Stimulated activated CD4-positive, alpha-beta T cell treated with anti-CD3 and anti-CD28 coated beads, Interleukin-2, amount 100 ng/mL, for 48 hours (primary cell): ENCODE measurements at regions not wholly inside any gene's neighbourhood (a gene's known extent, or its start where the extent isn't known, plus 50 kb on each side); places are given as distances from the start of the nearest gene placed in this dataset.
"Not testable (repeated sequence)": the region's sequence is repeated elsewhere in the genome, so short reads cannot be mapped to it uniquely, and the experiment has no call there.

Experiments used
- DNase-seq, 2 donors: peaks; one replicate each; pipeline ENCODE4 v3.0.0-alpha.2; 2020

- no peak for DNase-seq
Observed at GRCh38 chr12:32010631-32011336, 51.6 kb downstream of the RESF1 start.

DNA sequence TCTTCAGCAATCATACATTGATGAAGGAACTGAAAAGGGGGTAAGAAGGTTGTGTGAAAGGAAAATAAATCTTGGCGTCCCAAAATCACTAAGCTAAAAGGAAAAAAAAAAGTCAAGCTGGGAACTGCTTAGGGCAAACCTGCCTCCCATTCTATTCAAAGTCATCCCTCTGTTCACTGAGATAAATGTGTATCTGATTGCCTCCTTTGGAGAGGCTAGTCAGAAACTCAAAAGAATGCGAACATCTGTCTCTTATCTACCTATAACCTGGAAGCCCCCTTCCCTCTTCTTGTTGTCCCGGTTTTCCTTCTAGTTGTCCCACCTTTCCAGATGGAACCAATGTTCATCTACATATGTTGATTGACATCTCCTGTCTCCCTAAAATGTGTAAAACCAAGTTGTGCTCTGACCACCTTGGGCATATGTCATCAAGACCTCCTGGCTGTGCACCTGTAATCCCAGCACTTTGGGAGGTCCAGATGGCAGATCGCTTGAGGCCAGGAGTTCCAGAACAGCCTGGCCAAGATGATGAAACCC, 53.1 kb downstream of the RESF1 start:
- DNase-seq = no peak

DNA sequence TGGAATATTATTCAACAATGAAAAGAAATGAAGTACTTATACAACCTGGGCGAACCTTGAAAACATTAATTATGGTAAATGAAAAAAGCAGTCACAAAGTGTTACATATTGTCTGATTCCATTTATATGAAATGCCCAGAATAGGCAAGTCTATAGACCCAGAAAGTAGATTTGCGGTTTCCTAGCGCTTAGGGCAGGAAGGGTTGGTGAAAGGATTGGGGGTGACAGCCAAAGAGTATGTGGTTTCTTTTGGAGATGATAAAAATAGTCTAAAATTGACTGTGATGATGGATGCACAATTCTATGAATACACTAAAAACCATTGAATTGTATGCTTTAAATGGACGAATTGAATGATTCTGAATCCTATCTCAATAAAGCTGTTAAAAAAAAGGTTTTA, 55.8 kb downstream of the RESF1 start:
- DNase-seq = no peak

GRCh38 chr12:32016680-32017482, 57.7 kb downstream of the RESF1 start:
- DNase-seq = no peak

- no peak for DNase-seq
Observed at GRCh38 chr12:32021346-32021773, 62.1 kb downstream of the RESF1 start.

GRCh38 chr12:32022387-32022786, 63.2 kb downstream of the RESF1 start:
- DNase-seq = not testable (repeated sequence)

DNA sequence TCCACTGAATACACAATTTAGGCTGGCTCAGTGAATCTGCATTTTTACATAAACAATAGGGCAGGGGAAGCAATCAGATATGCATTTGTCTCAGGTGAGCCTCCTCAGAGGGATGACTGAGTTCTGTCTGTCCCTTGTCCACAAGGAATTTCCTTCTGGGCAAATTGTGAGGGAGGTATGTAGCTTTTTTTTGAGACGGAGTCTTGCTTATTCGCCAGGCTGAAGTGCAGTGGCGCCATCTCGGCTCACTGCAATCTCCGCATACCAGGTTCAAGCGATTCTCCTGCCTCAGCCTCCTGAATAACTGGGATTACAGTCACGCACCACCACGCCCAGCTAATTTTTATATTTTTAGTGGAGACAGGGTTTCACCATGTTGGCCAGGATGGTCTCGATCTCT, 64.6 kb downstream of the RESF1 start:
- not testable (repeated sequence) for DNase-seq

DNA sequence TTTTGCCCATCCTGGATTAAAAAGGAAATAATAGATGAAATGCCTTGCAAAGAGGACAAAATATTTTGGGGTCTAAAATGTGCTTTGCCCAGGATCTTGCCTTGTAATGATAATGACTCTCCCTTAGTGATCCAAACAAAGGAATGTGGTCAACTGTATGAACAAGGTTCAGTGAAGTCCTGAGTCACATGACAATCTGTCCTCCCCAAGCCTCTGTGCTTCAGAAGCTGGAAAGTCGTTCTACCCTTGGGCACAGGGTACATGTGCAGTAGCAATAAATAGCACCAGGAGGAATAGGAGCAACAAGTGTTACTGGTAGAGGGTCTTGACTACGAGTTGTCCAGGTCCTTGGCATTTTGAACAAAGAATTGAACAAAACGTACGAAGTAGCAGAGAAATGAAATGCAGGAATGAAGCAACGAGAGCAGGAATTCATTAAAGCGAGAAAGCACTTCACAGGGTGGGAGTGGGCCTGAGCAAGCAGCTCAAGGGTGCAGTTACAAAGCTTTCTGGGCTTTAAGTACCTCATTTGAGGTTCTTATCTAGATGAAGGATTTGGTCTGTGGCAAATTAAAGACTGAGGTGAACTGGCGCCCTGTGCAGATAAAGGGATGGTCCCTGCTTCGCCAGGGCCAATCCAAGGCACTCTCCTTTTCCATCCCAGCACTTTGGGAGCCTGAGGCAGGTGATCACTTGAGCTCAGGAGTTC, 65.8 kb downstream of the RESF1 start:
- DNase-seq = no peak

GRCh38 chr12:32025906-32026305, 66.7 kb downstream of the RESF1 start:
- DNase-seq = peak; percentile 7 to 15

DNA sequence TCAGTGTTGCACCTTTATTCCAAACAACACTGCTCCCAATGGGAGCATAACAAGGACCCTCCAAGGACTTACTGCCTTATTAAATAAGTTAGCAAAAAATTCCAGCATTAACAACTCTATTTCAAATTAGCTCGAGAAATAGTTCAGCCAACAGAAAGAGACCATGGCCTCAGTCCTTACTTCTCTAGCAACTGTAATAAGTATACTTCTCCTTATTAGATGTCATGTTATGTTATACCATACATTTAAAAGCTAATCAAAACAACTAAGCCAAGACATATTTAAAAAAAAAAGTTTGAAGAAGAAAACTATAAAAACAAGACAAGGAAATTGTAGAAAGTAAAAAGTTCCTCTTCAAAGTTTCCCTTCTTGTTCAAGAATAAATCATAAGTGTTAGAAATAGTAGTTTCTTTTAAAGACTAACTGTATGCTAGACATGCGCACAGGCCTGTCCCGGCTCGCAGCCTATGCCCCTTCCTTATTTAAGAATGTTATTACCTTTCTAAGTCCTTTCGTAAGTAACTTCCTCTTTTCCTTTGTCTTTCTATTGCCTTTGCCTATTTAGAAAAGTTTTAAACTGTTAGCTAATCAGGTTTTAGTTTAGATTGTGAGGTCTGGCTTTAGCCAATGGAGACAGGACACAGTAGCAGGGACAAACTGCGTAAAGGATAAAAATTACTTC, 68.6 kb downstream of the RESF1 start:
- no peak for DNase-seq

DNA sequence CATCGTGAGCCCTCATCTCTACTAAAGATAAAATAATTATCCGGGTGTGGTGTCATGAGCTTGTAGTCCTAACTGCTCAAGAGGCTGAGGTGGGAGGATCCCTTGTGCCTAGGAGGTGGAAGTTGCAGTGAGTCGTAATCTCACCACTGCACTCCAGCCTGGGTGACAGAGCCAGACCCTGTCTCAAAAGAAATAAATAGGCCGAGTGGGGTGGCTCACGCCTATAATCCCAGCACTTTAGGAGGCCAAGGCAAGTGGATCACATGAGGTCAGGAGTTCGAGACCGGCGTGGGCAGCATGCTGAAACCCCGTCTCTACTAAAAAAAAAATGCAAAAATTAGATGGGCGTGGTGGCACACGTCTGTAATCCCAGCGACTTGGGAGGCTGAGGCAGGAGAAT, 70.9 kb downstream of the RESF1 start:
- no peak for DNase-seq

DNA sequence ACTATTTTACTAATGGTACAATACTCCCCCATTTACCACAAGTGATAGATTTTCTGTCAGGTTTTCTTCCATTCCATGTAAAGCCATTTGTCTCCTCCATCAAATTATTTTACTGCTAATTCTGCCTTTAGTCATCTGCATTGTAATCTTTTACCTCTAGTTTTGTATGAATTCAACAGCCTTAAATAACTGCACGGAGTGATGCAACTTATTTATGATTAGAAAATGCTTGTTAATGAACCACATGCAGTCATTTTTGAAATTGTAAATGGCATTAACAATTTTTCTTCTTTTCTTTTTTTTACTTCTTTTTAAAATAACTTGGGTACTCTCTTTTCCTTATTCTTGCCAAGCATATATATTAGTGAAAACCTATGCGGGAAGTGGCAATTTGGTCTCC, 71.5 kb downstream of the RESF1 start:
- no peak for DNase-seq

DNA sequence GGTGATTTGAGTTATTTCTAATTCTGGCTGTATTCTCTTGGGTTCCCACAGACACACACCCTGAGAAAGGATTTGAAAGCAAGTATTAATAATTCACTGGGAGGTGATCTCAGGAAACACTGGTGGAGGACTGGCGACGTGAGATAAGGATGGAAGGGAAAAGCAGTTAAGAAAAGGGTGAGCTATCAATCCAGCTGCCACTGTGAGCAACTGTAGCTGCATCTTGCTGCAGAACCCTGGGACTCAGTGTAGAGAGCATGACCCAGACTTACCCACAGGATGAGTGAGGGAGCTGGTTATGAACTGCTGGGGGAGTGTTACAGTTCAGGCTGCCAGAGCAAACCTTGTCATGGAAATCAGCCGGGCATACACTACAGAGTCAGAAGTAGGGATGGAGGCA, 71.9 kb downstream of the RESF1 start:
- no peak for DNase-seq

DNA sequence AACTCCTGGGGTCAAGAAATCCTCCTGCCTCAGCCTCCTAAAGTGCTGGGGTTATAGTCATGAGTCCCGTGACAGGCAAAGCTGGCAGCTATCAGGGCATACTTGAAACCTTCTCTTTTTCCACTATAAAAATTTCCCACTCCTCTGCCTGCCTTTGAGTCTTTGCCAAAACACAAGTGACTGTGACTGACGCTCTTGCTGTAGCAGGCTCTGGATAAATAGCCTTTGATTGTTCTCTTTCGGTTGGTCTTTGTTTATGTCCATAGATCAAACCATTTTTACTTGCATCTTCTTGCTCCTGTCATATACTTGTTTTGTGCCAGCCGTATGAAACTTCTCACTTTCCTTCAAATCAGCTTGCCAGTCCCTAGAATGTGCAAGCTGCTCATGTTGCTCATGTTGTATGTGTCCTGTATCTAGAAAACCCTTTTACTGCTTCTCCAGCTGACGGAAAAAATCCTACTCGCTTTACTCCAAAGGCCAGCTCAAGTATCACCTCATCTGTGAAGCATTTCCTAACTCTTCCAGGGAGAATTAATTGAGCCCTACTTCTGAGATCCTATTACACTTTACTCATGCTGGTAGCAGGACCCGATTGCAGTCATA, 73.1 kb downstream of the RESF1 start:
- DNase-seq = no peak

GRCh38 chr12:32033406-32033805, 73.2 kb upstream of the BICD1 start:
- DNase-seq = no peak

DNA sequence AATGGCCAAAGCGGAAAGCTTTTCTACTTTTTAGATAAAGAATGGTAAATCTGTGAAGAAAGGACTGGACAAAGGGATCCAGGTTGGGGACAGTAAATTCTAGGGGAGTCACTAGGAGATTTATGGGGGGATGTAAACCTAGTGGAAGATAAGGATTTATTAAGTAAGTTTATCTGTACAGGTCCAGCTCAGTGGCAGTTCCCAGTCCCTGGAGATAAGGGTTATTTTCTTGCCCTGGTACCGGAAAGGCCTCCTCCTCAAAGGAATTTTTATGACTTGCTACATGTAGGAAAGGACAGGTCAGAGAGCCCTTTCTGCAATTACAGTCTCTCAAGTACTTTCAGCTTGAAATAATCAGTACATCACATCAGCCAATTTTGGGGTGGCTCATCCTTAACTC, 72.6 kb upstream of the BICD1 start:
- no peak for DNase-seq

DNA sequence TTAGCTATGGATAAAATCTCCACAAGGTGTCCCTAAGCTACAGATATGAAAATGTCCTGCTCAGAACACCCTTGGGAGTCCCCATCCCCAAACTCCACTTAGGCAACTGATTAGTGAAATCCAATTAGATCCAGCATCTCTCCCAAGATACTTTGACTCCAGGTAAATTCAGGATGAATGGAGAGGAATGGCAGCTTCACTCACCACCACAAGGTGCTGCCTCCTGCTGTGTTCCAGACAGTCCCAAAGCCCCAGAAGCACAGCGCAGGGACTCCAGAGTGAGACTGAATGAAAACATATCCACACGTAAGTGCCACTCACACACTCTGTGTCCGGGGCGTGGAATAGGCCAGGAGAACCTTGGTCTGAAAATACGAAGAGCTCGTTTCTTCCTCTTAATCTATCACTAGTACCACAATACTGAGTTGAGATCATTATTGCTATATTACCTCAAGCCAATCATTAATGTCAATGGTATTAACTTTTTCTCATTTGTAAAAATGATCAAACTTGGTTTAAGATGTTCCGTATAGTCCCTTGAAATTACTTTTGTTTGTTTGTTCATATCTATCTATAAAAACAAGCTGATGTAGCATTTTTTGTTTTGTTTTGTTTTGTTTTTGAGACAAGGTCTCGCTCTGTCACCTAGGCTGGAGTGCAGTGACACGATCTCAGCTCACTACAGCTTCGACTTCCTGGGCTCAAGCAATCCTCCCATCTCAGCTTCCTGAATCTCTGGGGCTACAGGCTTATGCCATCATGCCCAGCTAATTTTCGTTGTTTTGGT, 70.0 kb upstream of the BICD1 start:
- no peak for DNase-seq

DNA sequence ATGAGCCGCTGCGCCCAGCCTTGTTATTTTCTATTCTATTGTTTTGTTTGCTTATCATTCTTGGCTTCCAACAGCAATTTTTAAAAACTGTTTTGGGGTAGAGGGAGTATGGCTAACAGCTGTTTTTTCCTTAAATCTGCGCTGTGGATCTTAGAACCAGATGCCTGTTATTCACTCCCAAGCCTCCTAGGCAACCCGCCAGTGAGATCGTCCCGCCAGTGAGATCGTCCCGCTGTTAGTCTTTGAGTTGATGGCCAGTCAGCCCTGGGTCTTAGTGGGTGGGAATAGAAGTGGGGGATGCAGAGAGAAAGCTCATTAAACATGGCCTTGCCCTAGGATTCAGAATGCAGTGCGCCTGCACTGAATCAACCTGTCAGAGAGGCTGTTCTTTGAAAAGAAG, 67.3 kb upstream of the BICD1 start:
- no peak for DNase-seq

DNA sequence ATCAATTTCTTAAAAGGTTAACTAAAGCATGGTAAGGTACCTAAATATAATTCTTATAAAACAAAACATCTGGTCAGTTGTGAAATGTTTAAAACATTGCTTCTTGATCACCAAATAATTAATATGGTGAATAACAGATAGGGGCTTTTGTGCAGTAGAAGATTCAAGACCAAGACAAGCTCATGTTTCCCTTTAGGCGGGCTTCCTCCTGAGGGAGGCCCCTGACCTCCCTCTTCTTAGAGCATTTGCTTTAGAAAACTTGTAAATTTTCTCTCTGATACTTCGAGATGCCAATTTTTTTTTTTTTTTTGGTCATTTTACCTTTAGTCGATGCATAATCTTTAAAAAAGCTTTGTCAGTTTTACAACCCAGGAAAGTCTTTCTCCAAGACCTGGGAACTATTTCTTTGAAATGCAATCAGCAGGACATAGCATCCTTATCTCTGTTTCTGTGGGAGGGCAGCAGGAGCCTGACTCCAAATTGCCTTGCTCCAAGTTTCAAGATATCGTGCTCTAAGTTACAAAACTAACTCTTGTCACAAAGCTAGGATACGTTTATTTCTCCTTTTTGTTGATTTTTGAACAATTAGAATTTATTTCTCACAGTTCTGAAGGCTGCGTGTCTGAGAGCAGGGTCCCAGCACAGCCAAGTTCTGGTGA, 66.6 kb upstream of the BICD1 start:
- DNase-seq = no peak

DNA sequence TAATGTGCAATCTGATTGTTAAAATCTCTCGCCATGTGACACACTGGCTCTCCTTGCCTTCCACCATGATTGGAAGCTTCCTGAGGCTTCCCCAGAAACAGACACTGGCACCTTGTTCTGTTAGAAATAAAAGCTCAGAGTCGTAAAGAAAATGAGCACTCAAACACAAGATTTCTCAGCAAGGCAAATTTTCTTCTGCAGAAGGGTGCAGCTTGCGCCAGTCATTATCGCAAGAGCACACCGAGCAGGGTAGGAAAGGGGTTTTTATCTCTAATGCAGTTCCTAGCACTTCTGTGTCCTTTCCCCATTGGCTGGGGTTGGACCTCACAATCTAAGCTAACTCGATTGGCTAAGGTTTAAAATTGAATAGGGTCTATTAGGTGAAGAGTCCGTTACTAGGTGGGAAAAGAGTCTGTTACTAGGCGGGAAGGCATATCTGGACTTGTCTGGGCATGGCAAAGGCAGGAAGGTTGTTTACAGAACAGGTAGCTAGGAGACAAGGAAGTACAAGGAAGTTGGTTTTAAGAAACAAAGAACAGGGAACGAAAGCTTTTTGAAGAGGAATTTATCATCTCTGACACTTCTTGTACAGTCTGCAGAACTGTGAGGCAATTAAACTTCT, 62.6 kb upstream of the BICD1 start:
- DNase-seq = no peak
